ENCODE measurements at regions not wholly inside any gene's neighbourhood (a gene's known extent, or its start where the extent isn't known, plus 50 kb on each side); places are given as distances from the start of the nearest gene placed in this dataset.
"Not testable (repeated sequence)": the region's sequence is repeated elsewhere in the genome, so short reads cannot be mapped to it uniquely, and the experiment has no call there.

GRCh38 chr17:64778240-64779097 is 116.4 kb upstream of the SMURF2 start:
- Histone ChIP-seq H3K79me2 (ENCODE audit: insufficient read depth, low read length) (peaks cover 31% of the 10 kb centered on the region), H3K27me3 (ENCODE audit: insufficient read depth, low read length, poor library complexity, severe bottlenecking) (no peaks in the 10 kb centered on the region), H3K9ac (ENCODE audit: low read depth, low read length, poor library complexity, severe bottlenecking) (no peak overlapping the region), H3K36me3 (ENCODE audit: insufficient read depth, low read length) (no peaks in the 10 kb centered on the region; the same call in 1 of the 2 replicates), H2AFZ (ENCODE audit: low read length) (no peak overlapping the region), H3K4me3 (ENCODE audit: low read length, poor library complexity, severe bottlenecking) (no peak overlapping the region), H3K4me1 (ENCODE audit: insufficient read depth, low read length, poor library complexity, severe bottlenecking) (peaks cover 38% of the 10 kb centered on the region), H3K9me3 (ENCODE audit: insufficient read depth, low read depth, low read length) (no peaks in the 10 kb centered on the region), H3K9me2 (replicated peaks; ENCODE audit: low read depth, low read length) (no peaks in the 10 kb centered on the region), H3K4me2 (ENCODE audit: low read depth, low read length, poor library complexity, severe bottlenecking) (no peak overlapping the region), H3F3A (ENCODE audit: low read depth) (no peaks in the 10 kb centered on the region), H4K20me1 (ENCODE audit: insufficient read depth, low read length, poor library complexity, severe bottlenecking) (no peaks in the 10 kb centered on the region)
- TF ChIP-seq EZH2phosphoT487 (IDR thresholded peaks at IDR 0.05; ENCODE audit: borderline replicate concordance): no peak
- no peak for TF ChIP-seq CTCF (conservative IDR thresholded peaks at IDR 0.05; ENCODE audit: low read length)

DNA sequence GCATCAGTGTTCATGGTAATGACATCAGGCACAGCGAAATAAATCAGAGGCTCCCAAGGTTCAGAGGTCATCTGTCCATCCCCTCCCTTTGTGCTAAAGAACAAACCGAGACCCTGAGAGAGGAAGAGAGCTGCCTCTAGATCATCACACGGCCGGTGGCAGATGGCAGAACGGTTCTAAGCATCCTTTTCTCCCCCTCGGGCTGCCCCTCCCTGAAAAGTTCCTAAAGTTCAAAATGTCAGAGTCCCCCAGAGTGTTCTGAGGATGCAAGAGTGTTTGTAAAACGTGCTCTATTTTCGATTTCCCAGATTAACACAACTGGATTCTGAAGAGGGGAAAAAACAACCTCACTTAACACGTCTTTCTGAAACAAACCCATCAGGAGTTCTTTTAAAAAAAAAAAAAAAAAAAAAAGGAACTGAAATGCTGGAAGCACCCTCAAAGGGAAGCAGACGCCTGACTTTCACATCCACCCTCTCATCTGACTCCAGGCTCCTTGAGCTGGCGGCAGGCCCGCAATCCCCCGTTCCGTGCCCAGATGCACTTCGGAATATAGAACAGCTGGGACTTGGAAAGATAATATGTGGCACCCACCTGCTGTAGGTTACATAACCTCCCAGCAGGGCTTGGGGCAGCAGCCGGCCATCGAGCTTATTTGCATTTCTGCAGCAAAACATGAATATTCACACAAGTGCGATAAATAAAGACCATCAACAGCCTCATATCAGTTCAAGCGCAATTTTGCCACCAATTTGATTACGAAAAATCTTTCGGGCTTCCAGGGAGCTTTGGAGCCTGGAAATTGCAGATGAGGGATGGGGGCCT is 115.5 kb upstream of the SMURF2 start:
- no peaks in the 10 kb centered on the region for H3K9me2 ChIP-seq (replicated peaks; ENCODE audit: low read depth, low read length)
- no peak overlapping the region for H2AFZ ChIP-seq (ENCODE audit: low read length)
- no peaks in the 10 kb centered on the region for H4K20me1 ChIP-seq (ENCODE audit: insufficient read depth, low read length, poor library complexity, severe bottlenecking)
- H3K9me3 ChIP-seq (ENCODE audit: insufficient read depth, low read depth, low read length): no peaks in the 10 kb centered on the region
- no peak overlapping the region for H3K4me3 ChIP-seq (ENCODE audit: low read length, poor library complexity, severe bottlenecking)
- no peaks in the 10 kb centered on the region for H3F3A ChIP-seq (ENCODE audit: low read depth)
- H3K4me2 ChIP-seq (ENCODE audit: low read depth, low read length, poor library complexity, severe bottlenecking): peak overlapping the region; percentile 87
- TF ChIP-seq EZH2phosphoT487 (IDR thresholded peaks at IDR 0.05; ENCODE audit: borderline replicate concordance) (no peak), CTCF (conservative IDR thresholded peaks at IDR 0.05; ENCODE audit: low read length) (no peak)
- H3K27me3 ChIP-seq (ENCODE audit: insufficient read depth, low read length, poor library complexity, severe bottlenecking): no peaks in the 10 kb centered on the region
- no peak overlapping the region for H3K9ac ChIP-seq (ENCODE audit: low read depth, low read length, poor library complexity, severe bottlenecking)
- H3K36me3 ChIP-seq (ENCODE audit: insufficient read depth, low read length): no peaks in the 10 kb centered on the region
- H3K79me2 ChIP-seq (ENCODE audit: insufficient read depth, low read length): peaks cover 31% of the 10 kb centered on the region
- peaks cover 44% of the 10 kb centered on the region for H3K4me1 ChIP-seq (ENCODE audit: insufficient read depth, low read length, poor library complexity, severe bottlenecking)

GRCh38 chr17:64776720-64777414 is 114.8 kb upstream of the SMURF2 start:
- TF ChIP-seq CTCF (conservative IDR thresholded peaks at IDR 0.05; ENCODE audit: low read length): peak; percentile 78
- H3F3A ChIP-seq (ENCODE audit: low read depth); H3K9me2 ChIP-seq (replicated peaks; ENCODE audit: low read depth, low read length); H3K36me3 ChIP-seq (ENCODE audit: insufficient read depth, low read length); H2AFZ ChIP-seq (ENCODE audit: low read length); H4K20me1 ChIP-seq (ENCODE audit: insufficient read depth, low read length, poor library complexity, severe bottlenecking); H3K27me3 ChIP-seq (ENCODE audit: insufficient read depth, low read length, poor library complexity, severe bottlenecking); H3K9me3 ChIP-seq (ENCODE audit: insufficient read depth, low read depth, low read length): not testable (repeated sequence)
- Histone ChIP-seq H3K4me3 (ENCODE audit: low read length, poor library complexity, severe bottlenecking) (peak overlapping the region; percentile 71), H3K79me2 (ENCODE audit: insufficient read depth, low read length) (peaks cover 33% of the 10 kb centered on the region), H3K4me2 (ENCODE audit: low read depth, low read length, poor library complexity, severe bottlenecking) (peak overlapping the region; percentile 87), H3K9ac (ENCODE audit: low read depth, low read length, poor library complexity, severe bottlenecking) (peak overlapping the region; percentile 56), H3K4me1 (ENCODE audit: insufficient read depth, low read length, poor library complexity, severe bottlenecking) (peaks cover 45% of the 10 kb centered on the region)

Measured in Loucy (cell line).